Fibroblast of pulmonary artery (primary cell): ENCODE measurements at regions not wholly inside any gene's neighbourhood (a gene's known extent, or its start where the extent isn't known, plus 50 kb on each side); places are given as distances from the start of the nearest gene placed in this dataset.
"Not testable (repeated sequence)": the region's sequence is repeated elsewhere in the genome, so short reads cannot be mapped to it uniquely, and the experiment has no call there.

Experiments
- DNase-seq: peaks from one replicate; pipeline ENCODE4 v3.0.0-alpha.2; 2010; ENCODE audit warnings: low read depth
- H3K4me3 ChIP-seq: replicated peaks from 2 replicates; pipeline ENCODE4 v1.5.1; 2011; ENCODE audit warnings: low read depth, mild to moderate bottlenecking, control low read depth, low read length, moderate library complexity
- CTCF ChIP-seq: IDR thresholded peaks from 2 replicates; pipeline ENCODE4 v1.5.1; 2011; ENCODE audit warnings: mild to moderate bottlenecking, control low read depth, low read length, inconsistent platforms; ENCODE audit errors: missing control alignments

DNA sequence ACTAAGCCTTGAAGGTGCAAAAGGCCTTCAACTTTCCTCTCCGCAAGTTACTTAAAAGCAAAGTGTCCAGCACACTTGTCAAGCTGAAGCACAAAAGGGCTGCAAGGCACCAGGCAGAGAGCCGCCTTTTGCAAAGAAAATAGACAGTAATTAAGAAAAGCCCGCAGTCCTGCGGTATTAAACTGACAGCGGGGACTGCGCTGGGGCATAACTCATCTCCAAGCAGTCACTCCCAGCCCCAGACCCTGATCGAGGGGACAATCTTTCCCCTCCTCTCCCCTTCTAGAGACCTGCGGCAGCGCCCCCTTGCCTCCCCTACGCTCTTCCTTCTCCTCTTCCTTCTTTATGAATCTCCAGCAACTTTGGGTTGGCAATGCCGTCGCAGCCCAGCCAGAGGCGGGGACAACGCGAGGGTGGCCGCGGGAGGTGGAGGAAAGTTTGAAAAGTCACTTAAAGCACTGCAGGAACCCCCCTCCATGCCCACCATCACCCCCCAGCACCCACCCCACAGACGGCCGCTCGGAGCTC lies 200.9 kb upstream of the CAND1 start:
- no peak overlapping the region for H3K4me3 ChIP-seq
- DNase-seq, result no peak
- no peak for TF ChIP-seq CTCF

- no peak for TF ChIP-seq CTCF
- H3K4me3 ChIP-seq, result peak overlapping the region; percentile 43
- DNase-seq, result peak; percentile 25
Observed at GRCh38 chr12:67068761-67069450, 200.3 kb upstream of the CAND1 start.

DNA sequence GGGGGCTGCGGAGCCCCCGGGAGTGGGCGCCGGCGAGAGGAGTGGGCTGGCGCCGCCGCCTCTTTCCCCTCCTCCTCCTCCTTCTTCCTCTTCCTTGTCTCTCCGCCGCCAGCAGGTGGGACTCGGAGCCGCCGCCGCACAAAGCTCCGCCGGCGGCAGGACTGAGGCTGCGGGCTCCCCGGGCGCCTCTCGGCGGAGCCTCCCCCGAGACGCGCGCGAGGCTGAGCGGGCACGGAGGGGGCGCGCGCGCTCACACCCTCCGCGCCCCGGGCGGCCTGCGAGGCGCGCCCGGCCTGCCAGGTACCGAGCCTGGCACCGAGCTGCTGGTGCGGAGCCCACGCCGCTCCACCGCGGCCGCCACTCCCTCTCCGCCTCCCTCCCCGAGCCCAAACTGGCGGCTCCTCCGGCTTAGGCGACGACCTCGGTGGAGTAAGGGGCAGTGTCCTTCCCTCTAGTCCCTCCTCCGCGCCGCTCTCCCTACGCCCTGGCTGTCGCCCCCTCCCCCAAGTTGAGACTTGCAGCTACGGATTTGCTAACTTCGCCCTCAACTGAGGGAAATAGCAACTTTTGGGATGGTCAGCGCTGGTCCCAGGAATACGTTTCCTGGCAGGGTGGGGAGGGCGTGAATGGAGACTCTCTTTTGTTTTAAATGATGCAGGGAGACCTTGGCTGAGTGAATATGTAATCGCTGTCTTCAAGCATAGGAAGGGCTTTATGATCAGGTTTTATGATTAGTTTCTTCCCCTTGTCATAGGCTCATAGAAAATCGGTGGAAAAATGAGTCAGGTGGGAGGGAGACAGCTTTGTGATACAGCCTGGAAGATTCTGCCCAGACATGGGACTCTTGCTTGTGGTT lies 199.5 kb upstream of the CAND1 start:
- DNase-seq, result no peak
- no peak for TF ChIP-seq CTCF
- peak overlapping the region; percentile 34 for H3K4me3 ChIP-seq

GRCh38 chr12:67070307-67070600 lies 198.9 kb upstream of the CAND1 start:
- DNase-seq, result no peak
- no peak overlapping the region for H3K4me3 ChIP-seq
- TF ChIP-seq CTCF, result no peak

DNA sequence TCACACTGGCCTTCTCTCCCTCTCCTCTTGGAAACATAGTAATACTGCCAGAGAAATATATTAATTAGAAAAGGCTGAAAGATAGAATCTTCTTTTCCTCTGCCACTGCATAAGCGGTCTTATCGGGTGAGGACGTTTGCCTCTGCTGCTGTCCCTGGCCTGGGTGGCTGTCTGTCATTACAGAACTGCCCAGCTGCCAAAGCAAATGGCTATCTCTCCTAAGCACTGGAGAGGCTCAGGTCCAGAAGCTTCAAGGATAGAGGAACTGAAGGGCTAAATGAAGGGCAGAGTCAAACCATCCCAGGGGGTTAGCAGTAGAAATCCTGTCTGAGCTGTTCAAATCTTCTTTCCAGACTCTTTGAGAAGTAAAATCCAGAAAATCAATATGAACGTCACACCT lies 198.6 kb upstream of the CAND1 start:
- no peak for DNase-seq
- TF ChIP-seq CTCF, result no peak
- H3K4me3 ChIP-seq, result no peak overlapping the region

DNA sequence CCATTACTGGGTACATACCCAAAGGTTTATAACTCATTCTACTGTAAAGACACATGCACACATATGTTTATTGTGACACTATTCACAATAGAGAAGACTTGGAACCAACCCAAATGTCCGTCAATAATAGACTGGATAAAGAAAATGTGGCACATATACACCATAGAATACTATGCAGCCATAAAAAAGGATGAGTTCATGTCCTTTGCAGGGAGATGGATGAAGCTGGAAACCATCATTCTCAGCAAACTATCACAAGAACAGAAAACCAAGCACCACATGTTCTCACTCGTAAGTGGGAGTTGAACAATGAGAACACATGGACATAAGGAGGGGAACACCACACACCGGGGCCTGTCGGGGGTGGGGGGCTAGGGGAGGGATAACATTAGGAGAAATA lies 196.9 kb upstream of the CAND1 start:
- not testable (repeated sequence) for DNase-seq, H3K4me3 ChIP-seq

- no peak for TF ChIP-seq CTCF
- no peak overlapping the region for H3K4me3 ChIP-seq
- no peak for DNase-seq
Observed at GRCh38 chr12:67073336-67073735, 195.8 kb upstream of the CAND1 start.
